ENCODE measurements at regions not wholly inside any gene's neighbourhood (a gene's known extent, or its start where the extent isn't known, plus 50 kb on each side); places are given as distances from the start of the nearest gene placed in this dataset.

GRCh38 chr4:66855956-66856355 lies 689.3 kb downstream of the CENPC start:
- Histone ChIP-seq H3K36me3 (no peaks in the 10 kb centered on the region), H3K27me3 (no peaks in the 10 kb centered on the region), H3K9me3 (no peaks in the 10 kb centered on the region), H3K27ac (no peak overlapping the region), H3K9ac (ENCODE audit: low read depth in 2 of 2, low read length in 2 of 2) (no peak overlapping the region), H3K4me3 (no peak overlapping the region), H3K4me1 (no peaks in the 10 kb centered on the region)
- DNase-seq = no peak
- intact Hi-C loops (cut with DNase I) = no loop called here
- TF ChIP-seq, protein P1, sequence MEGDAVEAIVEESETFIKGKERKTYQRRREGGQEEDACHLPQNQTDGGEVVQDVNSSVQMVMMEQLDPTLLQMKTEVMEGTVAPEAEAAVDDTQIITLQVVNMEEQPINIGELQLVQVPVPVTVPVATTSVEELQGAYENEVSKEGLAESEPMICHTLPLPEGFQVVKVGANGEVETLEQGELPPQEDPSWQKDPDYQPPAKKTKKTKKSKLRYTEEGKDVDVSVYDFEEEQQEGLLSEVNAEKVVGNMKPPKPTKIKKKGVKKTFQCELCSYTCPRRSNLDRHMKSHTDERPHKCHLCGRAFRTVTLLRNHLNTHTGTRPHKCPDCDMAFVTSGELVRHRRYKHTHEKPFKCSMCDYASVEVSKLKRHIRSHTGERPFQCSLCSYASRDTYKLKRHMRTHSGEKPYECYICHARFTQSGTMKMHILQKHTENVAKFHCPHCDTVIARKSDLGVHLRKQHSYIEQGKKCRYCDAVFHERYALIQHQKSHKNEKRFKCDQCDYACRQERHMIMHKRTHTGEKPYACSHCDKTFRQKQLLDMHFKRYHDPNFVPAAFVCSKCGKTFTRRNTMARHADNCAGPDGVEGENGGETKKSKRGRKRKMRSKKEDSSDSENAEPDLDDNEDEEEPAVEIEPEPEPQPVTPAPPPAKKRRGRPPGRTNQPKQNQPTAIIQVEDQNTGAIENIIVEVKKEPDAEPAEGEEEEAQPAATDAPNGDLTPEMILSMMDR (IDR thresholded peaks at IDR 0.05) = no peak

- H3K4me3 ChIP-seq = no peak overlapping the region
- intact Hi-C loops (cut with DNase I) = no loop called here
- no peaks in the 10 kb centered on the region for H3K9me3 ChIP-seq
- TF ChIP-seq, protein P1 (IDR thresholded peaks at IDR 0.05) = no peak
- H3K36me3 ChIP-seq = no peaks in the 10 kb centered on the region
- DNase-seq = no peak
- H3K27ac ChIP-seq = no peak overlapping the region
- no peaks in the 10 kb centered on the region for H3K27me3 ChIP-seq
- H3K4me1 ChIP-seq = no peaks in the 10 kb centered on the region
- no peak overlapping the region for H3K9ac ChIP-seq (ENCODE audit: low read depth in 2 of 2, low read length in 2 of 2)
Observed at GRCh38 chr4:66853845-66854244, 691.5 kb downstream of the CENPC start.

DNA sequence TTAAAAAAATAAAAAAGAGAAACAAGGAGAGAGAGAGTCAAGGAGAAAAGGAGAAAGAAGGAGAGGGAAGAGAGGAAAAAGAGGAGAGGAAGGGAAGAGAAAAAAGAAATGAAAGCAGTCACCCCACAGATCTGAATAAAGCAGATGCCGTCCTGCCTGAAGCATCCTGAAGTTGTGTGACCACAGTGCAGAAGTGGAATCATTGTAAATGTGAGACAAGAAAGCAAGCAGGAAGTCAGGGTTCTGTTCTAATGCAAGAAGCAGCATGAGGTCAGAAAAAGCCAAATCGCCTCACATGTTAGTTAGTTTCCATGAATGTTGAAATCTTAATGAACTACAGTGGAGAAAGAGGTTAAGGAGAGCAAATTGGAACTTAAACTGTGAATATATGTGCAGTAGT lies 692.5 kb downstream of the CENPC start:
- Histone ChIP-seq H3K9ac (ENCODE audit: low read depth in 2 of 2, low read length in 2 of 2) (no peak overlapping the region), H3K9me3 (no peaks in the 10 kb centered on the region), H3K4me3 (no peak overlapping the region), H3K36me3 (no peaks in the 10 kb centered on the region), H3K27ac (no peak overlapping the region), H3K4me1 (no peaks in the 10 kb centered on the region), H3K27me3 (no peaks in the 10 kb centered on the region)
- intact Hi-C loops (cut with DNase I) = no loop called here
- no peak for DNase-seq
- TF ChIP-seq, protein P1 (IDR thresholded peaks at IDR 0.05) = no peak

GRCh38 chr4:66849596-66849995 lies 695.7 kb downstream of the CENPC start:
- H3K4me3 ChIP-seq = no peak overlapping the region
- intact Hi-C loops (cut with DNase I) = no loop called here
- TF ChIP-seq, protein P1 (IDR thresholded peaks at IDR 0.05) = no peak
- no peaks in the 10 kb centered on the region for H3K36me3 ChIP-seq
- DNase-seq = no peak
- H3K27ac ChIP-seq = no peak overlapping the region
- no peaks in the 10 kb centered on the region for H3K9me3 ChIP-seq
- H3K4me1 ChIP-seq = no peaks in the 10 kb centered on the region
- H3K9ac ChIP-seq (ENCODE audit: low read depth in 2 of 2, low read length in 2 of 2) = no peak overlapping the region
- no peaks in the 10 kb centered on the region for H3K27me3 ChIP-seq

- intact Hi-C loops (cut with DNase I) = no loop called here
- Histone ChIP-seq H3K9ac (ENCODE audit: low read depth in 2 of 2, low read length in 2 of 2) (no peak overlapping the region), H3K27ac (no peak overlapping the region), H3K27me3 (no peaks in the 10 kb centered on the region), H3K9me3 (no peaks in the 10 kb centered on the region), H3K36me3 (no peaks in the 10 kb centered on the region), H3K4me3 (no peak overlapping the region), H3K4me1 (no peaks in the 10 kb centered on the region)
- no peak for DNase-seq
- TF ChIP-seq, protein P1 (IDR thresholded peaks at IDR 0.05) = no peak
Observed at GRCh38 chr4:66842724-66843088, 702.6 kb downstream of the CENPC start.

All from colonic mucosa (tissue), 4 donors.